ENCODE measurements at regions not wholly inside any gene's neighbourhood (a gene's known extent, or its start where the extent isn't known, plus 50 kb on each side); places are given as distances from the start of the nearest gene placed in this dataset.

DNA sequence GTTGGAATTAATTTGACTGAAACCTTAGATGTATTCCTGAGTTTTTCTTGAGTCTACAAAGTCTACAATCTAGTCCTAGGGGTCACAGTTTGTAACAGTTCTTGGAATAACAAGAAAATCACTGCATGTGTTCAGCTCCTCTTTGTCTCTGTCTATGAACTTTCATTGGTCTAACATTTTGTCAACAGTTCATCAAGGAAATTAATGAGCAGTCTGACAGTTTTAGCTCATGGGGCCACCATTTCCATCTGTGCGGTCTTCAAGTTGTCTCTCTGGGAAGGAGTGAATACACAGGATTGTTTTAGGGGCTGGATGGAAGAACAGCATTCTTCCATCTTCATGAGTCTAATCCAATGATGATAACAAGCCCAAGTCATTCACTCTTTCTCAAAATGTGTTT lies 276.4 kb downstream of the TMEM167A start:
- Histone ChIP-seq H3K9ac (ENCODE audit: low read length) (no peak overlapping the region), H3K4me2 (ENCODE audit: low read depth, low read length) (no peak overlapping the region), H3K27me3 (replicated peaks; ENCODE audit: insufficient read depth, low read length) (no peaks in the 10 kb centered on the region), H4K20me1 (ENCODE audit: insufficient read depth, low read length) (no peaks in the 10 kb centered on the region), H3K79me2 (ENCODE audit: low read length) (no peaks in the 10 kb centered on the region), H3K36me3 (replicated peaks; ENCODE audit: insufficient read depth, low read length) (no peaks in the 10 kb centered on the region), H3K9me3 (replicated peaks; ENCODE audit: insufficient read depth, low read length) (no peaks in the 10 kb centered on the region), H3K4me3 (ENCODE audit: low read length) (no peak overlapping the region), H3K4me1 (ENCODE audit: low read length) (no peaks in the 10 kb centered on the region), H2AFZ (ENCODE audit: low read length) (no peak overlapping the region), H3K9me2 (replicated peaks; ENCODE audit: insufficient read depth, low read length) (no peaks in the 10 kb centered on the region), H3K27ac (ENCODE audit: low read length) (no peak overlapping the region), H3F3A (ENCODE audit: insufficient read depth, low read length) (no peaks in the 10 kb centered on the region)
- DNase-seq: no peak
- TF ChIP-seq, protein P1, sequence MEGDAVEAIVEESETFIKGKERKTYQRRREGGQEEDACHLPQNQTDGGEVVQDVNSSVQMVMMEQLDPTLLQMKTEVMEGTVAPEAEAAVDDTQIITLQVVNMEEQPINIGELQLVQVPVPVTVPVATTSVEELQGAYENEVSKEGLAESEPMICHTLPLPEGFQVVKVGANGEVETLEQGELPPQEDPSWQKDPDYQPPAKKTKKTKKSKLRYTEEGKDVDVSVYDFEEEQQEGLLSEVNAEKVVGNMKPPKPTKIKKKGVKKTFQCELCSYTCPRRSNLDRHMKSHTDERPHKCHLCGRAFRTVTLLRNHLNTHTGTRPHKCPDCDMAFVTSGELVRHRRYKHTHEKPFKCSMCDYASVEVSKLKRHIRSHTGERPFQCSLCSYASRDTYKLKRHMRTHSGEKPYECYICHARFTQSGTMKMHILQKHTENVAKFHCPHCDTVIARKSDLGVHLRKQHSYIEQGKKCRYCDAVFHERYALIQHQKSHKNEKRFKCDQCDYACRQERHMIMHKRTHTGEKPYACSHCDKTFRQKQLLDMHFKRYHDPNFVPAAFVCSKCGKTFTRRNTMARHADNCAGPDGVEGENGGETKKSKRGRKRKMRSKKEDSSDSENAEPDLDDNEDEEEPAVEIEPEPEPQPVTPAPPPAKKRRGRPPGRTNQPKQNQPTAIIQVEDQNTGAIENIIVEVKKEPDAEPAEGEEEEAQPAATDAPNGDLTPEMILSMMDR (IDR thresholded peaks at IDR 0.05; ENCODE audit: low read length): no peak
- TF ChIP-seq EZH2phosphoT487 (IDR thresholded peaks at IDR 0.05; ENCODE audit: low read length): no peak
- TF ChIP-seq EZH2 (optimal IDR thresholded peaks at IDR 0.05; ENCODE audit: low read depth, low read length): no peak

DNA sequence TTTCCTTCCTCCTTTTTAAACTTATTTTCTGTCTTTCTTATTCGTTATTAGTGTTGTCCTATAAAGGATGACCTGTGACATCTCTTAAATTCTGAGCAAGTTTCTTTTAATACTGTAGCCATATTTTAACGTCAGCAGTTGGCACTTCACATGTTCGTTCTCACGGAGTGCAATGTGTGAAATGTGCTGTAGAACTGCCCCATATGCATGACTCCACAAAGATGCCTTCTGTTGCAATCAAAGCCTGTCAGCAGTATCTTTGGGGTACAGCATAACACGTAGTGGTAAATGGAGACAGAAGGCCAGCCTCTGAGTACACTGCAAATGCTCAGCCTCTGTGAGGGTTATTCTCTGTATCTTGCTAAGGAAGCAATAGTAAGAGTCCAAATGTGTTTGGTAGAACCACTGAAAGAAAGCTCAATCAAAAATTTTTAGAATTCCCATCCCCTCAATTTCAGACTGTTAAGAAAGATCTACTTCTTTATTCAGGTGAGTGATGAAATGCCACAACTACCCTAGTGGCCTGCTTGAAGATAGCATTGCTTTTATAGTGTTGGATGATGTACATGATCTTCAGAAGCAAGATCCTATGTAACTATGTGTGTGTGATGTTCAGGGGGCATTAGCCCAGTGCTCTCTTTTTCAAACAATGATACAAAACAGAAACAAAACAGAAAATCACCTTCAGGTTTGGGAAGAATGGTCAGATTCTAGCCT lies 277.7 kb downstream of the TMEM167A start:
- Histone ChIP-seq H3K79me2 (ENCODE audit: low read length) (no peaks in the 10 kb centered on the region), H4K20me1 (ENCODE audit: insufficient read depth, low read length) (no peaks in the 10 kb centered on the region), H3K4me1 (ENCODE audit: low read length) (no peaks in the 10 kb centered on the region), H3K4me2 (ENCODE audit: low read depth, low read length) (no peak overlapping the region), H3K4me3 (ENCODE audit: low read length) (no peak overlapping the region), H3K9me3 (replicated peaks; ENCODE audit: insufficient read depth, low read length) (no peaks in the 10 kb centered on the region), H3K9me2 (replicated peaks; ENCODE audit: insufficient read depth, low read length) (no peaks in the 10 kb centered on the region), H3K9ac (ENCODE audit: low read length) (no peak overlapping the region), H3K27ac (ENCODE audit: low read length) (no peak overlapping the region), H3K36me3 (replicated peaks; ENCODE audit: insufficient read depth, low read length) (no peaks in the 10 kb centered on the region), H2AFZ (ENCODE audit: low read length) (no peak overlapping the region), H3F3A (ENCODE audit: insufficient read depth, low read length) (no peaks in the 10 kb centered on the region), H3K27me3 (replicated peaks; ENCODE audit: insufficient read depth, low read length) (no peaks in the 10 kb centered on the region)
- TF ChIP-seq, protein P1 (IDR thresholded peaks at IDR 0.05; ENCODE audit: low read length): no peak
- TF ChIP-seq EZH2 (optimal IDR thresholded peaks at IDR 0.05; ENCODE audit: low read depth, low read length) (no peak), EZH2phosphoT487 (IDR thresholded peaks at IDR 0.05; ENCODE audit: low read length) (no peak)
- no peak for DNase-seq

DNA sequence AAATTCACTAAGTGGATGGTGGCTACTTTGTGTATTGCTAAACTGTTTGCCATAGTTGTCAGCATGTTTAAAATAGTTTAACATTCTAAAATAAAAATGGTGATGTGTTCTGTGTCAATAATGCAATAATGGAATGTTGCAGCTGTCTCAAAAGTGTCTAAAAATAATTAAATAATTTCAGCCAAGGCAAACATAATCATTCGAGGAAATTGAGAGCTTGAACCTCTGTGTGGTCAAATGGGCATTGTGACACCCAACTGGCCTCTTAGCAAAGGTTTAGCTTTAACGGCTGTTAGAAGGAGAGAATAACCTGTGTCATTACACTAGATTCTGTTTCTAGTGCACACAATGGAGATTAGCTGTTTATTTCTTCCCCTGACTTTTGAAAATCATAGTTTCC lies 278.5 kb downstream of the TMEM167A start:
- Histone ChIP-seq H3K27me3 (replicated peaks; ENCODE audit: insufficient read depth, low read length) (no peaks in the 10 kb centered on the region), H3F3A (ENCODE audit: insufficient read depth, low read length) (no peaks in the 10 kb centered on the region), H3K79me2 (ENCODE audit: low read length) (no peaks in the 10 kb centered on the region), H3K4me2 (ENCODE audit: low read depth, low read length) (no peak overlapping the region), H3K36me3 (replicated peaks; ENCODE audit: insufficient read depth, low read length) (no peaks in the 10 kb centered on the region), H3K4me1 (ENCODE audit: low read length) (no peaks in the 10 kb centered on the region), H3K4me3 (ENCODE audit: low read length) (no peak overlapping the region), H4K20me1 (ENCODE audit: insufficient read depth, low read length) (no peaks in the 10 kb centered on the region), H3K27ac (ENCODE audit: low read length) (no peak overlapping the region), H2AFZ (ENCODE audit: low read length) (no peak overlapping the region), H3K9me3 (replicated peaks; ENCODE audit: insufficient read depth, low read length) (no peaks in the 10 kb centered on the region), H3K9me2 (replicated peaks; ENCODE audit: insufficient read depth, low read length) (no peaks in the 10 kb centered on the region), H3K9ac (ENCODE audit: low read length) (no peak overlapping the region)
- TF ChIP-seq EZH2 (optimal IDR thresholded peaks at IDR 0.05; ENCODE audit: low read depth, low read length): no peak
- DNase-seq: no peak

DNA sequence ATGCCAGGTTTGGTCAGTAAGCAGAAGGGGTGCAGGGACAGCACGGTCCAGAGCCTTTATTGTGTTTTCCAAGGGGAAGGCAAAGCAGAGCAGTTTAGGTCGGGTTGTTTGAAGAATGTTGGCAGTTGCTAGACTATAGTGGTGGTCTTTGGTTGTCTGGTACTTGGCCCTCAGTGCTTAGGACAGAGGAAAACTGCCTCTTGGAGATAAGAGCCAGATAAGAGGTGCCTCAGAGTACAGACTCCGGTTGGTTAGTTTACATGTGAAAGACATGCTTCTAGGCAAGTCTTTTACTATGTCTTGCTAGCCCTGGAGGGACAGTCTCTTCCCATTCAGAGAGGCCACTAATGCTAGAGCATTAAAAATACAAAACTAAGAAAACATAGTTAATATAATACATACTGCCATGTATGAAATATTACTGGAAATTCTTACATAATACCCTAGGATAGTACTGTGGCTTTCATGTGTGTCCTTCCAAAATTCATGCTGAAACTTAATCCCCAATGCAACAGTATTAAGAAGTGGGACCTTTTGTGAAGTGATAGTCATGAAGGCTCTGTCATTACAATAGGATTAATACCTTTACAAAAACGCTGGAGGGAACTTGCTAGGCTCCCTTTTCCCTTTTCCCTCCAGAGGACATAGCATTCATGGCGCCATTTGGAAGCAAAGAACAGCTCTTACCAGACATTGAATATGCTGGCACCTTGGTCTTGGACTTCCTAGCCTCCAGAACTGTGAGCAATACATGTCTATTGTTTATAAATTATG lies 280.4 kb downstream of the TMEM167A start:
- H3K9me2 ChIP-seq (replicated peaks; ENCODE audit: insufficient read depth, low read length): no peaks in the 10 kb centered on the region
- H3F3A ChIP-seq (ENCODE audit: insufficient read depth, low read length): no peaks in the 10 kb centered on the region
- no peaks in the 10 kb centered on the region for H3K4me1 ChIP-seq (ENCODE audit: low read length)
- no peak overlapping the region for H3K9ac ChIP-seq (ENCODE audit: low read length)
- no peak overlapping the region for H3K4me3 ChIP-seq (ENCODE audit: low read length)
- H3K9me3 ChIP-seq (replicated peaks; ENCODE audit: insufficient read depth, low read length): no peaks in the 10 kb centered on the region
- no peak overlapping the region for H2AFZ ChIP-seq (ENCODE audit: low read length)
- H3K36me3 ChIP-seq (replicated peaks; ENCODE audit: insufficient read depth, low read length): no peaks in the 10 kb centered on the region
- DNase-seq: no peak
- H3K79me2 ChIP-seq (ENCODE audit: low read length): no peaks in the 10 kb centered on the region
- H3K27me3 ChIP-seq (replicated peaks; ENCODE audit: insufficient read depth, low read length): no peaks in the 10 kb centered on the region
- H4K20me1 ChIP-seq (ENCODE audit: insufficient read depth, low read length): no peaks in the 10 kb centered on the region
- no peak overlapping the region for H3K27ac ChIP-seq (ENCODE audit: low read length)
- H3K4me2 ChIP-seq (ENCODE audit: low read depth, low read length): no peak overlapping the region
- no peak for TF ChIP-seq EZH2 (optimal IDR thresholded peaks at IDR 0.05; ENCODE audit: low read depth, low read length)
- TF ChIP-seq, protein P1 (IDR thresholded peaks at IDR 0.05; ENCODE audit: low read length): no peak
- no peak for TF ChIP-seq EZH2phosphoT487 (IDR thresholded peaks at IDR 0.05; ENCODE audit: low read length)

Measured in MM.1S (cell line).